OCI-LY7 (cell line): ENCODE measurements at regions not wholly inside any gene's neighbourhood (a gene's known extent, or its start where the extent isn't known, plus 50 kb on each side); places are given as distances from the start of the nearest gene placed in this dataset.

Source experiments
- EZH2phosphoT487 ChIP-seq: fragments of 200-600 bp; sonication (generic); IDR thresholded peaks from 2 replicates; pipeline ENCODE4 v1.6.1; 2018; ENCODE audit warnings: low read depth, borderline replicate concordance, mild to moderate bottlenecking, mixed run types, antibody characterized with exemption, low read length, moderate library complexity, mixed read lengths
- TF ChIP-seq, protein P1 (sequence below): fragments of 200-600 bp; sonication (generic); conservative IDR thresholded peaks from 2 replicates; pipeline ENCODE4 v1.5.1; 2014; ENCODE audit warnings: mild to moderate bottlenecking, antibody characterized with exemption, low read length, moderate library complexity, mixed read lengths

DNA sequence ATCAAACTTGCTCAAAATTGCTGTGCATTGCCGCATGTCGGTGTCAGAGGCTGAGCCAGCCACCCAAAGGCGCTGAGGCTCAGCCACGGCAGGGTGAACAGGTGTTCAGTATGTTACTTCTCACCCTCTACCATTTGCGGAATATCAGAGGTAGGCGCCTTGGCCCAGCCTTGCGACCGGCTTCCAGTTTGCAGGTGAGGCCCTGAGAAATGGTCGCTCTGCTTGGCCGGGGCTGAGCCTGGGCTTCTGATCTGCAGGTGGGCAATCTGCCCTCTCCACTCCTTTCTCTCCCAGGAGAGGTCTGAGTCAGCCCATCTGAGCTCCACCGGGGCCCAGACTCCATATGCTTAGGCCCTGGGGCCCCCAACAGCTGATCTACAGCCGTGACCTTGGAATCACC lies 71.0 kb downstream of the RPS6KA4 start:
- TF ChIP-seq, protein P1, sequence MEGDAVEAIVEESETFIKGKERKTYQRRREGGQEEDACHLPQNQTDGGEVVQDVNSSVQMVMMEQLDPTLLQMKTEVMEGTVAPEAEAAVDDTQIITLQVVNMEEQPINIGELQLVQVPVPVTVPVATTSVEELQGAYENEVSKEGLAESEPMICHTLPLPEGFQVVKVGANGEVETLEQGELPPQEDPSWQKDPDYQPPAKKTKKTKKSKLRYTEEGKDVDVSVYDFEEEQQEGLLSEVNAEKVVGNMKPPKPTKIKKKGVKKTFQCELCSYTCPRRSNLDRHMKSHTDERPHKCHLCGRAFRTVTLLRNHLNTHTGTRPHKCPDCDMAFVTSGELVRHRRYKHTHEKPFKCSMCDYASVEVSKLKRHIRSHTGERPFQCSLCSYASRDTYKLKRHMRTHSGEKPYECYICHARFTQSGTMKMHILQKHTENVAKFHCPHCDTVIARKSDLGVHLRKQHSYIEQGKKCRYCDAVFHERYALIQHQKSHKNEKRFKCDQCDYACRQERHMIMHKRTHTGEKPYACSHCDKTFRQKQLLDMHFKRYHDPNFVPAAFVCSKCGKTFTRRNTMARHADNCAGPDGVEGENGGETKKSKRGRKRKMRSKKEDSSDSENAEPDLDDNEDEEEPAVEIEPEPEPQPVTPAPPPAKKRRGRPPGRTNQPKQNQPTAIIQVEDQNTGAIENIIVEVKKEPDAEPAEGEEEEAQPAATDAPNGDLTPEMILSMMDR = no peak
- TF ChIP-seq EZH2phosphoT487 = no peak
